ENCODE measurements at regions not wholly inside any gene's neighbourhood (a gene's known extent, or its start where the extent isn't known, plus 50 kb on each side); places are given as distances from the start of the nearest gene placed in this dataset.

DNA sequence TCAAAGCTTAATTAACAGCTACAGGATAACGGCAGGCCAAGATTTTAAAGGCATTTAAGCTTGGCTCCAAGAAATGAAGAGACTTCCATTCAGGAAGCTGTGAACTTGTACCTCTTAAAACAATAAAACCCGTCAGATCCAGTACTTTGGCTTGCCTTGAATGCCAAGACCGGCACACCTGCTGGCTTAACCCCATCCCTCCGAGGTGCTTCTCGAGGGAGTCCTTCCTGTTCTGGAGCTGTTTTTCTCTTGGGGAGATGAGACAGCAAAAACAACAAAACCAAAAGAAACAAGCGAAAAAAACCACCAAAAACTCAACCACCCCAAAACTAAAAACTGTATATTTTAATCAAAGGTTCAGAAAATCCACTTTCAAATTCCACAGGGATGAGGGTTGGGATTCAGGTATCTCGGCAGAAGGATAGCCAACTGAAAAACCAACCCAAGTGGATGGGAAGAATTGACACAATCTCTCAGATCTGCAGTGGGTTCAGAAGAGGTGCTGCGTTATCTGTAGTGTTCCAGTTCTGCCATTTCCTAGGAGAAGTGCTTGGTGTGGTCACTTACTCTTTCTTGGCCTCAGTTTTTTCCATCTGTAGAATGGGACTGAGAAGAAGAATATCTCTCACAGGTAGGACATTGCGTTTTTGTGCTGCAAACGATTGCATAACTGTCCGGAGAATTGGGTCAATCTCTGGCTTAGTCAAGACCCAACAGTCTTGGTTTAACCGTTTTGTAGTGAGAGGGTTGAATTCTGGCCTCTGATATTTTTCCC, 420.1 kb downstream of the VRK1 start:
- TF ChIP-seq, protein P1, sequence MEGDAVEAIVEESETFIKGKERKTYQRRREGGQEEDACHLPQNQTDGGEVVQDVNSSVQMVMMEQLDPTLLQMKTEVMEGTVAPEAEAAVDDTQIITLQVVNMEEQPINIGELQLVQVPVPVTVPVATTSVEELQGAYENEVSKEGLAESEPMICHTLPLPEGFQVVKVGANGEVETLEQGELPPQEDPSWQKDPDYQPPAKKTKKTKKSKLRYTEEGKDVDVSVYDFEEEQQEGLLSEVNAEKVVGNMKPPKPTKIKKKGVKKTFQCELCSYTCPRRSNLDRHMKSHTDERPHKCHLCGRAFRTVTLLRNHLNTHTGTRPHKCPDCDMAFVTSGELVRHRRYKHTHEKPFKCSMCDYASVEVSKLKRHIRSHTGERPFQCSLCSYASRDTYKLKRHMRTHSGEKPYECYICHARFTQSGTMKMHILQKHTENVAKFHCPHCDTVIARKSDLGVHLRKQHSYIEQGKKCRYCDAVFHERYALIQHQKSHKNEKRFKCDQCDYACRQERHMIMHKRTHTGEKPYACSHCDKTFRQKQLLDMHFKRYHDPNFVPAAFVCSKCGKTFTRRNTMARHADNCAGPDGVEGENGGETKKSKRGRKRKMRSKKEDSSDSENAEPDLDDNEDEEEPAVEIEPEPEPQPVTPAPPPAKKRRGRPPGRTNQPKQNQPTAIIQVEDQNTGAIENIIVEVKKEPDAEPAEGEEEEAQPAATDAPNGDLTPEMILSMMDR (conservative IDR thresholded peaks at IDR 0.05; ENCODE audit: low read depth, low read length), result no peak
- TF ChIP-seq RAD21 (IDR thresholded peaks at IDR 0.05; ENCODE audit: low read length) (no peak), POLR2A (IDR thresholded peaks at IDR 0.05; ENCODE audit: low read depth, low read length) (no peak), MAFK (IDR thresholded peaks at IDR 0.05; ENCODE audit: low read depth, low read length) (no peak), MXI1 (IDR thresholded peaks at IDR 0.05; ENCODE audit: borderline replicate concordance, low read depth, low read length) (no peak), NFE2L2 (IDR thresholded peaks at IDR 0.05; ENCODE audit: low read depth, low read length) (no peak), CEBPB (IDR thresholded peaks at IDR 0.05; ENCODE audit: low read depth, low read length) (no peak), RCOR1 (IDR thresholded peaks at IDR 0.05; ENCODE audit: insufficient replicate concordance, low read length) (no peak), RFX5 (IDR thresholded peaks at IDR 0.05; ENCODE audit: low read depth, low read length) (no peak), MAZ (IDR thresholded peaks at IDR 0.05; ENCODE audit: borderline replicate concordance, low read depth, low read length) (no peak), BHLHE40 (IDR thresholded peaks at IDR 0.05; ENCODE audit: low read depth, low read length) (no peak), SMC3 (IDR thresholded peaks at IDR 0.05; ENCODE audit: low read depth, low read length) (no peak)
- TF ChIP-seq, protein P2, sequence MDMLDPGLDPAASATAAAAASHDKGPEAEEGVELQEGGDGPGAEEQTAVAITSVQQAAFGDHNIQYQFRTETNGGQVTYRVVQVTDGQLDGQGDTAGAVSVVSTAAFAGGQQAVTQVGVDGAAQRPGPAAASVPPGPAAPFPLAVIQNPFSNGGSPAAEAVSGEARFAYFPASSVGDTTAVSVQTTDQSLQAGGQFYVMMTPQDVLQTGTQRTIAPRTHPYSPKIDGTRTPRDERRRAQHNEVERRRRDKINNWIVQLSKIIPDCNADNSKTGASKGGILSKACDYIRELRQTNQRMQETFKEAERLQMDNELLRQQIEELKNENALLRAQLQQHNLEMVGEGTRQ (IDR thresholded peaks at IDR 0.05; ENCODE audit: low read depth, low read length), result no peak

All from IMR-90 (cell line).